WTC11 (cell line): ENCODE measurements at regions not wholly inside any gene's neighbourhood (a gene's known extent, or its start where the extent isn't known, plus 50 kb on each side); places are given as distances from the start of the nearest gene placed in this dataset.

Source experiments
- ATAC-seq: fragments of 200-7000 bp; cut with Tn5 transposase; 2 replicates; pipeline ENCODE4 v1.10.0; 2021; ENCODE audit warnings: mild to moderate bottlenecking, moderate library complexity
- CTCF ChIA-PET: fragments of 300-600 bp; sonication (Branson Sonifier 250); formaldehyde crosslinking; loops from one replicate; lab custom pipeline; 2021; ENCODE audit warnings: antibody characterized with exemption; lab: Charles Lee
- POLR2A ChIA-PET: fragments of 350-600 bp; sonication (Branson Sonifier 250); formaldehyde crosslinking; loops from one replicate; lab custom pipeline; 2021; ENCODE audit warnings: antibody characterized with exemption; lab: Charles Lee
- DNase-seq: peaks from one replicate; pipeline ENCODE4 v3.0.0; 2021; ENCODE audit warnings: low spot score
- H3K27ac Mint-ChIP-seq: 2 replicates; pipeline ENCODE4 v1.8.0; 2021; ENCODE audit warnings: mixed read lengths
- H3K27me3 Mint-ChIP-seq: 2 replicates; pipeline ENCODE4 v1.8.0; 2021; ENCODE audit warnings: low read depth, mild to moderate bottlenecking, moderate library complexity, mixed read lengths
- H3K36me3 Mint-ChIP-seq: 2 replicates; pipeline ENCODE4 v1.8.0; 2021; ENCODE audit warnings: mixed read lengths
- H3K4me1 Mint-ChIP-seq: 2 replicates; pipeline ENCODE4 v1.8.0; 2022; ENCODE audit warnings: mixed read lengths
- H3K4me3 Mint-ChIP-seq: 2 replicates; pipeline ENCODE4 v1.8.0; 2021; ENCODE audit warnings: mild to moderate bottlenecking, moderate library complexity, mixed read lengths
- H3K9me3 Mint-ChIP-seq: 2 replicates; pipeline ENCODE4 v1.8.0; 2021; ENCODE audit warnings: mixed read lengths
- AR ChIP-seq: fragments of 250-450 bp; sonication (Bioruptor Pico); IDR thresholded peaks from 2 replicates; pipeline ENCODE4 v1.9.0; 2021; ENCODE audit warnings: mild to moderate bottlenecking
- ATF2 ChIP-seq: sonication (generic); formaldehyde crosslinking; IDR thresholded peaks from 2 replicates; pipeline ENCODE4 v1.8.1; 2022; ENCODE audit warnings: low read depth, missing genetic modification reagents, borderline replicate concordance
- CBFB ChIP-seq: sonication (generic); formaldehyde crosslinking; IDR thresholded peaks from 2 replicates; pipeline ENCODE4 v1.8.1; 2022; ENCODE audit warnings: mild to moderate bottlenecking, low read depth, missing genetic modification reagents
- ELF4 ChIP-seq: sonication (generic); formaldehyde crosslinking; IDR thresholded peaks from 2 replicates; pipeline ENCODE4 v1.8.1; 2022; ENCODE audit warnings: low read depth, mild to moderate bottlenecking, moderate library complexity, missing genetic modification reagents
- ETV6 ChIP-seq: sonication (generic); formaldehyde crosslinking; IDR thresholded peaks from 2 replicates; pipeline ENCODE4 v1.8.1; 2022; ENCODE audit warnings: mild to moderate bottlenecking, missing genetic modification reagents
- FOXJ3 ChIP-seq: sonication (generic); formaldehyde crosslinking; IDR thresholded peaks from 2 replicates; pipeline ENCODE4 v1.9.0; 2021; ENCODE audit warnings: missing genetic modification reagents, mild to moderate bottlenecking, borderline replicate concordance
- FOXP4 ChIP-seq: sonication (generic); formaldehyde crosslinking; IDR thresholded peaks from 2 replicates; pipeline ENCODE4 v1.8.0; 2022; ENCODE audit warnings: mild to moderate bottlenecking, missing genetic modification reagents
- GTF2I ChIP-seq: fragments of 250-450 bp; sonication (Bioruptor Pico); conservative IDR thresholded peaks from 2 replicates; pipeline ENCODE4 v1.4.0; 2021; ENCODE audit warnings: mild to moderate bottlenecking
- KAT7 ChIP-seq: sonication (generic); formaldehyde crosslinking; IDR thresholded peaks from 2 replicates; pipeline ENCODE4 v1.8.1; 2023; ENCODE audit warnings: missing genetic modification reagents, mild to moderate bottlenecking, borderline replicate concordance
- NR1H2 ChIP-seq: sonication (generic); formaldehyde crosslinking; IDR thresholded peaks from 2 replicates; pipeline ENCODE4 v1.9.0; 2021; ENCODE audit warnings: mild to moderate bottlenecking, moderate library complexity, missing genetic modification reagents
- NR3C1 ChIP-seq: sonication (generic); formaldehyde crosslinking; conservative IDR thresholded peaks from 2 replicates; pipeline ENCODE4 v1.8.1; 2023; ENCODE audit warnings: low read depth, mild to moderate bottlenecking, missing genetic modification reagents
- PRDM15 ChIP-seq: sonication (generic); formaldehyde crosslinking; IDR thresholded peaks from 2 replicates; pipeline ENCODE4 v1.8.0; 2022; ENCODE audit warnings: missing genetic modification reagents
- SMAD4 ChIP-seq: sonication (generic); formaldehyde crosslinking; IDR thresholded peaks from 2 replicates; pipeline ENCODE4 v1.8.0; 2022; ENCODE audit warnings: mild to moderate bottlenecking, missing genetic modification reagents
- TEAD1 ChIP-seq: sonication (generic); formaldehyde crosslinking; IDR thresholded peaks from 2 replicates; pipeline ENCODE4 v1.8.0; 2022; ENCODE audit warnings: mild to moderate bottlenecking, missing genetic modification reagents
- ZNF138 ChIP-seq: sonication (generic); formaldehyde crosslinking; conservative IDR thresholded peaks from 2 replicates; pipeline ENCODE4 v1.8.1; 2022; ENCODE audit warnings: mild to moderate bottlenecking, moderate library complexity, missing genetic modification reagents
- ZNF263 ChIP-seq: sonication (generic); formaldehyde crosslinking; IDR thresholded peaks from 2 replicates; pipeline ENCODE4 v1.8.1; 2022; ENCODE audit warnings: low read depth, mild to moderate bottlenecking, moderate library complexity, missing genetic modification reagents
- ZNF317 ChIP-seq: sonication (generic); formaldehyde crosslinking; IDR thresholded peaks from 2 replicates; pipeline ENCODE4 v1.8.1; 2023; ENCODE audit warnings: low read depth, mild to moderate bottlenecking, moderate library complexity, missing genetic modification reagents, borderline replicate concordance
- ZNF396 ChIP-seq: fragments of 250-450 bp; sonication (Bioruptor Pico); IDR thresholded peaks from 2 replicates; pipeline ENCODE4 v1.8.0; 2021; ENCODE audit warnings: mild to moderate bottlenecking, moderate library complexity, borderline replicate concordance
- ZSCAN18 ChIP-seq: fragments of 250-450 bp; sonication (Bioruptor Pico); IDR thresholded peaks from 2 replicates; pipeline ENCODE4 v2.1.2; 2022; ENCODE audit warnings: mild to moderate bottlenecking, moderate library complexity
- TF ChIP-seq, protein P1 (sequence below): fragments of 250-450 bp; sonication (Bioruptor Pico); conservative IDR thresholded peaks from 2 replicates; pipeline ENCODE4 v1.9.0; 2021; ENCODE audit warnings: mild to moderate bottlenecking
- TF ChIP-seq, protein P2 (sequence below): fragments of 250-450 bp; sonication (Bioruptor Pico); IDR thresholded peaks from 2 replicates; pipeline ENCODE4 v1.9.0; 2021; ENCODE audit warnings: moderate library complexity, mild to moderate bottlenecking, inconsistent platforms, borderline replicate concordance

- TF ChIP-seq PRDM15 (no peak), KAT7 (no peak), FOXP4 (CRISPR knock-in tag) (no peak), SMAD4 (CRISPR knock-in tag) (no peak), AR (CRISPR knock-in tag) (no peak), ZNF138 (CRISPR knock-in tag) (no peak), NR3C1 (CRISPR knock-in tag) (no peak), ZNF396 (CRISPR knock-in tag) (no peak), ZNF317 (CRISPR knock-in tag) (no peak), TEAD1 (CRISPR knock-in tag) (no peak)
- TF ChIP-seq, protein P1, sequence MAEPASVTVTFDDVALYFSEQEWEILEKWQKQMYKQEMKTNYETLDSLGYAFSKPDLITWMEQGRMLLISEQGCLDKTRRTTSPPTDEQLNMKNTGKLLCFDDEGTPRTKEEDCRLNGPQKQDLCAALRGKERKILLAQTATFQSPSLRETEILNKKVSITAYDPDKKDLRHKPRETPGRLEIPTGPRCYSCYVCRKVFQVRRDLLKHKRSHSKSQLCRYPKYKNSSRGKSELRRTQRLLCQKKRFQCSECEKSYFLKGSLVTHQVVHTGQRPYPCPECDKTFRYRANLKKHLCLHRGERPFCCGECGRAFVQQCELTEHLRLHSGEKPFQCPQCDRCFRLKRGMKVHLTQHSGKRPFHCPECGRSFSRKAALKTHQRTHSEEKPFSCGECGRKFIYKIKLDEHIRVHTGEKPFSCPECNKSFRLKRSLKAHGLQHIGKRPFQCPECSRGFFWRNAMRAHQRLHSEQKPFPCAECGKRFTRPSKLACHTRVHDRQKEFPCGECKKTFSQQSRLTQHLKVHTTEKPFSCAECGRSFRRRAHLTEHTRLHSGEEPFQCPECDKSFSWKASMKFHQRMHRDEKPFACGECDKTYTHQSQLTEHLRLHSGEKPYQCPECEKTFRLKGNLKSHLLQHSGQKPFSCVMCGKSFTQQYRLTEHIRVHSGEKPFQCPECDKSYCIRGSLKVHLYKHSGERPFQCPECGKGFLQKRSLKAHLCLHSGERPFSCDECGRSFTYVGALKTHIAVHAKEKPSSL (CRISPR knock-in tag): no peak
- TF ChIP-seq, all 79 proteins: peak for 0
These were observed 223.3 kb downstream of the CBLN1 start (continued) for GRCh38 chr16:49058382-49058781.

DNA sequence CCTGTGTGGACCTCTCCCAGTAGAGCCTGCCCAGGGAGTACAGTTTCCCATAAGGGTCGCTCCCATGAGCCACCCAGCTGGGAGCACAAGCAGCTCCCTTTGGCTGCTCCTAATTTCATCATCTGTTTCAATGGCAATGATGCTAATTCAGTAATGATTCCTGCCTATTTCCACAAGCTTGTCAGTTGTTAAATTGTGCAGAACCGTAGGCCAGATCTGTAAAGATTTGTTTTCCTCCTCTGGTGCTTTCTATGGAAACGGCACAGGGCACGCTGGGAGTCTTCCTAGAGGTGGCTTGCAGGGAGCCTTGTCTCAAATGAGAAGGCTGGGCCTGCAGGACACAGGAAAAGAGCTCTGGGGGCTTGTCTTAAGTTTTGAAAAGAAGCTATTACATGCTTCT lies 223.7 kb downstream of the CBLN1 start:
- Mint-ChIP-seq H3K4me1 (peaks cover 13% of the 10 kb centered on the region), H3K27me3 (no peaks in the 10 kb centered on the region), H3K9me3 (no peaks in the 10 kb centered on the region), H3K36me3 (no peaks in the 10 kb centered on the region), H3K4me3 (no peak overlapping the region), H3K27ac (no peak overlapping the region)
- DNase-seq: no peak
- ChIA-PET CTCF (interaction anchor here (0.6 to 1.5 kb wide), 8 partner anchors 19 to 681 kb away, joined by 3 to 8 read pairs (median 3); no protein-coding TSS in a partner anchor), POLR2A (no interaction called here)
- no peak for ATAC-seq
- TF ChIP-seq TEAD1 (CRISPR knock-in tag): no peak
- no peak for TF ChIP-seq ELF4 (CRISPR knock-in tag)
- TF ChIP-seq, protein P2, sequence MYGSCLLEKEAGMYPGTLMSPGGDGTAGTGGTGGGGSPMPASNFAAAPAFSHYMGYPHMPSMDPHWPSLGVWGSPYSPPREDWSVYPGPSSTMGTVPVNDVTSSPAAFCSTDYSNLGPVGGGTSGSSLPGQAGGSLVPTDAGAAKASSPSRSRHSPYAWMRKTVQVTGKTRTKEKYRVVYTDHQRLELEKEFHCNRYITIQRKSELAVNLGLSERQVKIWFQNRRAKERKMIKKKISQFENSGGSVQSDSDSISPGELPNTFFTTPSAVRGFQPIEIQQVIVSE: no peak
- TF ChIP-seq ZSCAN18 (CRISPR knock-in tag): no peak
- TF ChIP-seq GTF2I (CRISPR knock-in tag): no peak
- TF ChIP-seq ATF2 (CRISPR knock-in tag): no peak
- no peak for TF ChIP-seq CBFB (CRISPR knock-in tag)
- no peak for TF ChIP-seq ETV6 (CRISPR knock-in tag)
- no peak for TF ChIP-seq NR1H2 (CRISPR knock-in tag)
- no peak for TF ChIP-seq FOXJ3
- TF ChIP-seq ZNF263 (CRISPR knock-in tag): no peak
